ENCODE measurements at regions not wholly inside any gene's neighbourhood (a gene's known extent, or its start where the extent isn't known, plus 50 kb on each side); places are given as distances from the start of the nearest gene placed in this dataset.

GRCh38 chr3:168625477-168625876 lies 529.8 kb upstream of the GOLIM4 start:
- no peaks in the 10 kb centered on the region for H3K36me3 ChIP-seq (replicated peaks; ENCODE audit: insufficient read depth, low read depth)
- H3K79me2 ChIP-seq = no peaks in the 10 kb centered on the region
- H3K4me1 ChIP-seq (ENCODE audit: insufficient read depth) = no peaks in the 10 kb centered on the region
- H3K27me3 ChIP-seq = no peaks in the 10 kb centered on the region
- DNase-seq (ENCODE audit: low spot score) = no peak
- no peak for TF ChIP-seq EZH2 (IDR thresholded peaks at IDR 0.05; ENCODE audit: borderline replicate concordance)
- no peak for TF ChIP-seq CTCF (IDR thresholded peaks at IDR 0.05; ENCODE audit: poor library complexity)
- TF ChIP-seq EZH2phosphoT487 (IDR thresholded peaks at IDR 0.05; ENCODE audit: low read depth, severe bottlenecking, unreplicated experiment) = no peak
- H3K4me2 ChIP-seq = no peak overlapping the region
- H4K20me1 ChIP-seq (ENCODE audit: insufficient read depth, poor library complexity, severe bottlenecking) = no peaks in the 10 kb centered on the region
- H3K4me3 ChIP-seq = no peak overlapping the region
- no peak overlapping the region for H3K27ac ChIP-seq
- no peaks in the 10 kb centered on the region for H3K9me2 ChIP-seq (replicated peaks; ENCODE audit: insufficient read depth)
- no peaks in the 10 kb centered on the region for H3K9me3 ChIP-seq (ENCODE audit: low read depth)
- H2AFZ ChIP-seq = no peak overlapping the region

DNA sequence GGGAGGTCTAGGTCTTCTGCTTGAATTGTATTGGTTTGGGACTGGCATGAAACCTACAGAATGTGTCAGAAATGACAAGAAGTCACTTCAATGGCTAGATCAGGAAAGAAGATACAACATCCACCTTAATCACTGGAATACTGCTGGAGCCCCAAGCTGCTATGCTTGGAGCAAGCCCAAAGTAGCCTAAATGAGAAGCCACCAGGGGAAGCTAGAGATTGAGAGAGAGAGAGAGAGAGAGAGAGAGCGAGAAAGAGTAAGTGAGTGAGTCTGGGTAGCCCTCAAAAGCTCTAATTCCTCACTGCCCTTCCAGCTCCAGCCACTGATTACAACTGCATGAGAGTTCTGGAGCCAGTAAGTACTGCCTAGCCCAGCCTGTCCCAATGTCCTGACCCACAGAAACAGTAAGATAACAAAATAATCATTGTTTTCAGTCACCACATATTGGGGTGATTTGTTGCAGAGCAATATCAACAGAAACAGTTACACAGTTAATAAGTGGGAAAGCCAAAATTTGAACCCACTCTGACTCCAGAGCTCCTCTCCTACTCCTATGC lies 529.2 kb upstream of the GOLIM4 start:
- no peaks in the 10 kb centered on the region for H4K20me1 ChIP-seq (ENCODE audit: insufficient read depth, poor library complexity, severe bottlenecking)
- no peaks in the 10 kb centered on the region for H3K79me2 ChIP-seq
- H3K27ac ChIP-seq = no peak overlapping the region
- H3K36me3 ChIP-seq (replicated peaks; ENCODE audit: insufficient read depth, low read depth) = no peaks in the 10 kb centered on the region
- no peaks in the 10 kb centered on the region for H3K4me1 ChIP-seq (ENCODE audit: insufficient read depth)
- no peak overlapping the region for H2AFZ ChIP-seq
- H3K9me3 ChIP-seq (ENCODE audit: low read depth) = no peaks in the 10 kb centered on the region
- no peaks in the 10 kb centered on the region for H3K9me2 ChIP-seq (replicated peaks; ENCODE audit: insufficient read depth)
- no peak for TF ChIP-seq EZH2 (IDR thresholded peaks at IDR 0.05; ENCODE audit: borderline replicate concordance)
- TF ChIP-seq CTCF (IDR thresholded peaks at IDR 0.05; ENCODE audit: poor library complexity) = no peak
- no peak for TF ChIP-seq EZH2phosphoT487 (IDR thresholded peaks at IDR 0.05; ENCODE audit: low read depth, severe bottlenecking, unreplicated experiment)
- WGBS (ENCODE audit: low lambda C conversion rate, missing lambda C conversion rate) = 65% methylated on average over 1 of the region's 1 CpG
- H3K4me2 ChIP-seq = no peak overlapping the region
- no peak for DNase-seq (ENCODE audit: low spot score)
- no peak overlapping the region for H3K4me3 ChIP-seq
- no peaks in the 10 kb centered on the region for H3K27me3 ChIP-seq

DNA sequence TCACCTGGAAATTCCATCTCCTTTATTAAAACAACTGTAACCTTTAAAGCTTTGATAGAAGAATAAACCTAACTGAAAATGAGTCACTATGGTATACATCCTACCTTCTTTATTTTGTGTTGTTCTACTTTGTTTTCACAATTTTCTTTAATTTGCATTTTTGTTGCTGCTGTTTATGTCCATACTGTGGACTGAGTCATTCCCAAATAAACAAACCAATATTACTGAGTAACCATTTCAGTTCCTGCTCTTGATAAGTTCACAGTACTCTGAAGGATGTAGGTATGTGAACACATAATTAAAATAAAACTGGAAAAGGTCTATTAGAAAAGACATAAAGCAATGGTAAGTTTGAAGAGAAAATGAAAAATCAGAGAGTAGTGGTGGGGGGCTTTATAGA lies 528.5 kb upstream of the GOLIM4 start:
- Histone ChIP-seq H3K4me3 (no peak overlapping the region), H3K4me2 (no peak overlapping the region), H3K9me2 (replicated peaks; ENCODE audit: insufficient read depth) (no peaks in the 10 kb centered on the region), H3K27ac (no peak overlapping the region), H4K20me1 (ENCODE audit: insufficient read depth, poor library complexity, severe bottlenecking) (no peaks in the 10 kb centered on the region), H3K36me3 (replicated peaks; ENCODE audit: insufficient read depth, low read depth) (no peaks in the 10 kb centered on the region), H2AFZ (no peak overlapping the region), H3K79me2 (no peaks in the 10 kb centered on the region), H3K9me3 (ENCODE audit: low read depth) (no peaks in the 10 kb centered on the region), H3K4me1 (ENCODE audit: insufficient read depth) (no peaks in the 10 kb centered on the region), H3K27me3 (no peaks in the 10 kb centered on the region)
- DNase-seq (ENCODE audit: low spot score) = no peak
- no peak for TF ChIP-seq EZH2 (IDR thresholded peaks at IDR 0.05; ENCODE audit: borderline replicate concordance)
- no peak for TF ChIP-seq EZH2phosphoT487 (IDR thresholded peaks at IDR 0.05; ENCODE audit: low read depth, severe bottlenecking, unreplicated experiment)
- TF ChIP-seq CTCF (IDR thresholded peaks at IDR 0.05; ENCODE audit: poor library complexity) = no peak

- 56% methylated on average over 3 of the region's 3 CpGs for WGBS (ENCODE audit: low lambda C conversion rate, missing lambda C conversion rate)
- TF ChIP-seq EZH2 (IDR thresholded peaks at IDR 0.05; ENCODE audit: borderline replicate concordance) = no peak
- TF ChIP-seq CTCF (IDR thresholded peaks at IDR 0.05; ENCODE audit: poor library complexity) = no peak
- no peak for TF ChIP-seq EZH2phosphoT487 (IDR thresholded peaks at IDR 0.05; ENCODE audit: low read depth, severe bottlenecking, unreplicated experiment)
Measured at GRCh38 chr3:168622795-168623194, 527.1 kb upstream of the GOLIM4 start.

More at GRCh38 chr3:168622795-168623194, 527.1 kb upstream of the GOLIM4 start:
- Histone ChIP-seq H3K27me3 (no peaks in the 10 kb centered on the region), H3K9me3 (ENCODE audit: low read depth) (no peaks in the 10 kb centered on the region), H4K20me1 (ENCODE audit: insufficient read depth, poor library complexity, severe bottlenecking) (no peaks in the 10 kb centered on the region), H3K79me2 (no peaks in the 10 kb centered on the region), H3K4me3 (no peak overlapping the region), H3K9me2 (replicated peaks; ENCODE audit: insufficient read depth) (no peaks in the 10 kb centered on the region), H3K4me1 (ENCODE audit: insufficient read depth) (no peaks in the 10 kb centered on the region), H3K36me3 (replicated peaks; ENCODE audit: insufficient read depth, low read depth) (no peaks in the 10 kb centered on the region), H2AFZ (no peak overlapping the region), H3K27ac (no peak overlapping the region), H3K4me2 (no peak overlapping the region)
- DNase-seq (ENCODE audit: low spot score) = peak; percentile 11
